ENCODE measurements at regions not wholly inside any gene's neighbourhood (a gene's known extent, or its start where the extent isn't known, plus 50 kb on each side); places are given as distances from the start of the nearest gene placed in this dataset.

GRCh38 chr10:9081961-9082360 is 1027.5 kb downstream of the GATA3 start:
- POLR2A ChIA-PET: no interaction called here
- DNase-seq (ENCODE audit: low read depth, low spot score): no peak
- dilution Hi-C loops (cut with MboI; ENCODE audit: extremely low pct_ligation_motif_present, low sequenced_read_pairs) (no loop called here), intact Hi-C loops (cut with micrococcal nuclease) (no loop called here)
- no peaks in the 10 kb centered on the region for H4K20me1 ChIP-seq (replicated peaks; ENCODE audit: control insufficient read depth, extremely low read depth, insufficient read depth, low read length)
- H3K4me1 ChIP-seq (ENCODE audit: control insufficient read depth, extremely low read depth, insufficient read depth, low read length): no peaks in the 10 kb centered on the region
- H2AFZ ChIP-seq (ENCODE audit: low read depth, low read length): no peak overlapping the region
- no peaks in the 10 kb centered on the region for H3K27me3 ChIP-seq (ENCODE audit: control insufficient read depth in 2 of 2, insufficient read depth in 2 of 2, low read length in 2 of 2)
- no peak overlapping the region for H3K4me3 ChIP-seq (replicated peaks in 1 of 3; ENCODE audit: insufficient read depth in 1 of 3, low read depth in 1 of 3, low read length in 3 of 3)
- no peak overlapping the region for H3K9ac ChIP-seq (replicated peaks; ENCODE audit: extremely low read depth, insufficient read depth, low read length)
- no peaks in the 10 kb centered on the region for H3K79me2 ChIP-seq (ENCODE audit: control insufficient read depth, insufficient read depth, low read length)
- no peaks in the 10 kb centered on the region for H3K36me3 ChIP-seq (ENCODE audit: control insufficient read depth in 2 of 2, extremely low read depth in 1 of 2, insufficient read depth in 2 of 2, low read length in 2 of 2)
- H3K9me3 ChIP-seq (replicated peaks; ENCODE audit: control insufficient read depth, insufficient read depth, low read length): no peaks in the 10 kb centered on the region
- no peak overlapping the region for H3K4me2 ChIP-seq (ENCODE audit: insufficient read depth, low read length)
- H3K9me1 ChIP-seq (replicated peaks; ENCODE audit: control insufficient read depth, extremely low read depth, insufficient read depth, low read length): no peaks in the 10 kb centered on the region
- TF ChIP-seq MAX (IDR thresholded peaks at IDR 0.05; ENCODE audit: insufficient read depth, insufficient read length) (no peak), JUN (IDR thresholded peaks at IDR 0.05; ENCODE audit: borderline replicate concordance, insufficient read depth, insufficient read length, low read depth) (no peak), GATA2 (IDR thresholded peaks at IDR 0.05; ENCODE audit: insufficient read depth, insufficient read length, low read depth, low read length) (no peak), FOS (IDR thresholded peaks at IDR 0.05; ENCODE audit: borderline replicate concordance, insufficient read depth, low read length) (no peak), CTCF (IDR thresholded peaks at IDR 0.05; ENCODE audit: extremely low read depth in 1 of 2, insufficient read depth in 1 of 2, low read depth in 1 of 2, low read length in 2 of 2) (no peak), EZH2 (IDR thresholded peaks at IDR 0.05; ENCODE audit: borderline replicate concordance, low read depth, low read length, severe bottlenecking) (no peak), POLR2A (IDR thresholded peaks at IDR 0.05; ENCODE audit: low read depth, low read length) (no peak), MYC (IDR thresholded peaks at IDR 0.05; ENCODE audit: low read depth, low read length) (no peak), POLR2AphosphoS5 (IDR thresholded peaks at IDR 0.05; ENCODE audit: insufficient read depth, low read depth, low read length) (no peak)
- CTCF ChIA-PET: no interaction called here
- H3K27ac ChIP-seq (ENCODE audit: insufficient read depth, low read depth, low read length): no peak overlapping the region
- BruUV-seq (replicated peaks): no TSS peak
- FAIRE-seq: no peak

Data from endothelial cell of umbilical vein (primary cell).